OCI-LY7 (cell line): ENCODE measurements at regions not wholly inside any gene's neighbourhood (a gene's known extent, or its start where the extent isn't known, plus 50 kb on each side); places are given as distances from the start of the nearest gene placed in this dataset.

Experiments
- BruUV-seq: library from RNA; stranded (reverse); fragments of 400-500 nt; replicated peaks from 2 replicates; lab custom pipeline; 2021; lab: Mats Ljungman, UMichigan
- CTCF ChIA-PET: fragments of 300-600 bp; sonication (Branson Sonifier 250); formaldehyde crosslinking; loops from one replicate; lab custom pipeline; 2022; ENCODE audit warnings: antibody characterized with exemption; ENCODE audit not compliant: unreplicated experiment; lab: Charles Lee
- POLR2A ChIA-PET: fragments of 300-600 bp; sonication (Branson Sonifier 250); formaldehyde crosslinking; loops from one replicate; lab custom pipeline; 2022; ENCODE audit warnings: antibody characterized with exemption; lab: Charles Lee
- DNase-seq: peaks from one replicate; pipeline ENCODE4 v3.0.0-alpha.2; 2015; ENCODE audit warnings: low spot score
- H2AFZ ChIP-seq: fragments of 200-600 bp; sonication (generic), shearing (Covaris generic); 2 replicates; pipeline ENCODE4 v1.6.1; 2014; ENCODE audit warnings: mild to moderate bottlenecking, antibody characterized with exemption, low read length, moderate library complexity
- H3K27ac ChIP-seq: fragments of 200-600 bp; sonication (generic); 2 replicates; pipeline ENCODE4 v1.5.1; 2014; ENCODE audit warnings: mixed run types, low read depth, mild to moderate bottlenecking, moderate library complexity, low read length, inconsistent platforms; ENCODE audit not compliant: poor library complexity, severe bottlenecking
- H3K36me3 ChIP-seq: fragments of 200-600 bp; sonication (generic); 2 replicates; pipeline ENCODE4 v1.6.1; 2014; ENCODE audit warnings: mild to moderate bottlenecking, antibody characterized with exemption, low read length, moderate library complexity, mixed read lengths; ENCODE audit not compliant: insufficient read depth
- H3K4me1 ChIP-seq: fragments of 200-600 bp; sonication (generic); 2 replicates; pipeline ENCODE4 v1.5.1; 2014; ENCODE audit warnings: mild to moderate bottlenecking, low read length; ENCODE audit not compliant: insufficient read depth, poor library complexity, severe bottlenecking
- H3K4me2 ChIP-seq: fragments of 200-600 bp; sonication (generic); 2 replicates; pipeline ENCODE4 v1.6.1; 2014; ENCODE audit warnings: mild to moderate bottlenecking, low read length
- H3K4me3 ChIP-seq: fragments of 200-600 bp; sonication (generic); 2 replicates; pipeline ENCODE4 v1.5.1; 2014; ENCODE audit warnings: mild to moderate bottlenecking, low read depth, low read length; ENCODE audit not compliant: poor library complexity, severe bottlenecking
- H3K79me2 ChIP-seq: fragments of 200-600 bp; sonication (generic); 2 replicates; pipeline ENCODE4 v1.6.1; 2016; ENCODE audit warnings: low read depth, mild to moderate bottlenecking, low read length, moderate library complexity, mixed read lengths; ENCODE audit not compliant: insufficient read depth
- H3K9me2 ChIP-seq: fragments of 200-600 bp; sonication (generic); 2 replicates; pipeline ENCODE4 v1.6.1; 2016; ENCODE audit warnings: mild to moderate bottlenecking, low read length, mixed read lengths; ENCODE audit not compliant: insufficient read depth
- H3K9me3 ChIP-seq: fragments of 200-600 bp; sonication (generic); 2 replicates; pipeline ENCODE4 v1.6.1; 2014; ENCODE audit warnings: mild to moderate bottlenecking, mixed run types, low read length, mixed read lengths
- H4K20me1 ChIP-seq: fragments of 200-600 bp; sonication (generic); 2 replicates; pipeline ENCODE4 v1.6.1; 2014; ENCODE audit warnings: mild to moderate bottlenecking, antibody characterized with exemption, low read length, moderate library complexity, mixed read lengths; ENCODE audit not compliant: insufficient read depth
- CTCF ChIP-seq: fragments of 200-600 bp; sonication (generic); conservative IDR thresholded peaks from 2 replicates; pipeline ENCODE4 v1.5.1; 2014; ENCODE audit warnings: mild to moderate bottlenecking, antibody characterized with exemption, low read length, moderate library complexity, mixed read lengths
- EZH2phosphoT487 ChIP-seq: fragments of 200-600 bp; sonication (generic); IDR thresholded peaks from 2 replicates; pipeline ENCODE4 v1.6.1; 2018; ENCODE audit warnings: low read depth, borderline replicate concordance, mild to moderate bottlenecking, mixed run types, antibody characterized with exemption, low read length, moderate library complexity, mixed read lengths
- intact Hi-C: fragments of 100-400 bp; cut with micrococcal nuclease; formaldehyde crosslinking; loops from one replicate; pipeline ENCODE4 v1.10.0; 2022; ENCODE audit not compliant: unreplicated experiment

DNA sequence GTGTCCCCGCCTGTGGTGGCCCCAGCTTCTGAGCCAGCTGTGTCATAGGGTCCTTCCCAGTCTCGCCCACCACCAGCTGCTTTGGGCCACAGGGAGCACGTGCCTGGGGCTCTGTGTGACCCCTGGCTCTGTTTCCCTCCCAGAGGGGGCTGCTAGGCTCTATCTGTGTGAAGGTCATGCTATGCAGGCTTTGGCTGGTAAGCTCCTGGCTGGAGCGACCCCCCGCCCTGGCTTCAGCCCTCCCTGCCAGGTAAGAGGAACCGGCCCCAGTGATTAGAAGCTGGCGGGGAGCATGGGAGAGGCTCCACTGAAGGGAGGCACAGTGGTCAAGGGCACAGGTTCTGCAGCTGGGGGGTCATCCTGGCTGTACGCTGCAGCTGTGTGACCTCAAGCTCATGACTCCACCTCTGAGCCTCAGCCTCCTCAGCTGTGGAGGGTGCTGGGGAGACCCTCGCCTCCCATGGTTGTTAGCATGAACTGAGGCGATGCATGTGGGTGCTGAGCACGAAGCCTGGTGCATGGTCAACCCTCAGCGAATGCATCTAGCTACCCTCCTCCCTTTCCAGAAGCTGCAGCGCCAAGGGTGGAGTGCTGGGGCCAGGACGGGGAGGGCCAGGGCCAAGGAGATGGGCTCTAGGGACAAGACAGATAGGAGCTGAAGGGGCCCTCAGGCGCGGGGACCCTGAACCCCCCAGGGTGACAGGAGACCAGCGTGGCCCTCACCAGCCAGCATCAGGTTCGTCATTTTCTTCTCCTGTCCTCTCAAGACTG lies 163.8 kb upstream of the MVB12B start:
- Histone ChIP-seq H3K9me2 (no peaks in the 10 kb centered on the region), H3K27ac (no peak overlapping the region), H3K36me3 (no peaks in the 10 kb centered on the region), H3K9me3 (no peaks in the 10 kb centered on the region), H3K4me3 (no peak overlapping the region), H3K4me2 (no peak overlapping the region), H3K79me2 (no peaks in the 10 kb centered on the region), H3K4me1 (no peaks in the 10 kb centered on the region), H4K20me1 (no peaks in the 10 kb centered on the region), H2AFZ (no peak overlapping the region)
- ChIA-PET POLR2A (interaction anchor here (0.6 kb wide), 1 partner anchor 231 kb away, joined by 3 read pairs; no protein-coding TSS in a partner anchor), CTCF (no interaction called here)
- no TSS peak for BruUV-seq
- DNase-seq: no peak
- intact Hi-C loops: no loop called here
- TF ChIP-seq EZH2phosphoT487 (no peak), CTCF (no peak)

DNA sequence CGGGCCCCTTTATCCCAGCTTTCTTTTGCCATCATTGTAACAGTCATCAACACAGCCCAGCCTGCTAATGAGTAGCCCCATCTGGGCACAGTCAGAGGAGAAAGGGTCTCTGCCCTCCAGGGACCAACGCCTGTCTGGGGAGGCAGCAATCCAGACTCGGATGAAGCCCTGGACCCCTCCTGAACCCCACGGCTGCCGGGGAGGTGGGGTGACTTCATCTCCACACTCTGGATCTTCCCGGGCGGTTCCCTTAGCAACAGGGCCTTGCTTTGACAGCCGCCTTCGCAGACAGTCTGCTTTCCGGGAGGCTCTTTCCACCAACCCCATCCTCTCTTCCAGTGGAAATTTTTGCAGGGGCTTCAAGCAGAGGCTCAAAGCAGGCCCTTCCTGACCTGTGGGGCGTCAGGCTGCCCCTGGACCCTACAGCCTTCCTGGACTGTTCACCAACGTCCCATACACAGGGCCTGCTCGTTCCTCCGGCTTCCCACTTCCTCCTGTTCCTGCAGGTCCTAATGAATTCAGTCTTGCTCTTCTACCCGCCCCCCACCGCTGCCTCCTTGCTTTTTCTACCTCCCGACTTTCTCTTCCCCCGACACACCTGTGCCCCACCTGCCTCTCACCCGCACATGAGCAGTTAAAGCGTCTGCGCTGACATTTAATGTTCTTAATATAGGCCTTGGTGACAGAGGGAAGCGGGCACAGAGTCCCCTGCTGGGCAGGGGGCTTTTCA lies 161.7 kb upstream of the MVB12B start:
- H3K4me3 ChIP-seq: no peak overlapping the region
- no peaks in the 10 kb centered on the region for H3K9me3 ChIP-seq
- H2AFZ ChIP-seq: no peak overlapping the region
- TF ChIP-seq EZH2phosphoT487 (no peak), CTCF (no peak)
- H3K9me2 ChIP-seq: no peaks in the 10 kb centered on the region
- no peaks in the 10 kb centered on the region for H3K79me2 ChIP-seq
- H3K4me1 ChIP-seq: no peaks in the 10 kb centered on the region
- ChIA-PET POLR2A (no interaction called here), CTCF (no interaction called here)
- H3K4me2 ChIP-seq: no peak overlapping the region
- no peak for DNase-seq
- BruUV-seq: no TSS peak
- H3K27ac ChIP-seq: no peak overlapping the region
- H4K20me1 ChIP-seq: no peaks in the 10 kb centered on the region
- intact Hi-C loops: no loop called here
- no peaks in the 10 kb centered on the region for H3K36me3 ChIP-seq

- intact Hi-C loops: no loop called here
- Histone ChIP-seq H3K4me2 (no peak overlapping the region), H3K27ac (no peak overlapping the region), H4K20me1 (no peaks in the 10 kb centered on the region), H3K36me3 (no peaks in the 10 kb centered on the region), H3K4me1 (no peaks in the 10 kb centered on the region), H2AFZ (no peak overlapping the region), H3K9me3 (no peaks in the 10 kb centered on the region), H3K9me2 (no peaks in the 10 kb centered on the region), H3K4me3 (no peak overlapping the region), H3K79me2 (no peaks in the 10 kb centered on the region)
- ChIA-PET POLR2A (no interaction called here), CTCF (no interaction called here)
- no peak for DNase-seq
- no TSS peak for BruUV-seq
- no peak for TF ChIP-seq EZH2phosphoT487
- no peak for TF ChIP-seq CTCF
These were observed 160.9 kb upstream of the MVB12B start for GRCh38 chr9:126165755-126166154.
